GM21717 (cell line): ENCODE measurements at regions not wholly inside any gene's neighbourhood (a gene's known extent, or its start where the extent isn't known, plus 50 kb on each side); places are given as distances from the start of the nearest gene placed in this dataset.

Experiments
- ATAC-seq: cut with Tn5 transposase; IDR thresholded peaks from one replicate; pipeline ENCODE4 v1.9.1; 2021; ENCODE audit warnings: mild to moderate bottlenecking, moderate library complexity; ENCODE audit not compliant: unreplicated experiment

DNA sequence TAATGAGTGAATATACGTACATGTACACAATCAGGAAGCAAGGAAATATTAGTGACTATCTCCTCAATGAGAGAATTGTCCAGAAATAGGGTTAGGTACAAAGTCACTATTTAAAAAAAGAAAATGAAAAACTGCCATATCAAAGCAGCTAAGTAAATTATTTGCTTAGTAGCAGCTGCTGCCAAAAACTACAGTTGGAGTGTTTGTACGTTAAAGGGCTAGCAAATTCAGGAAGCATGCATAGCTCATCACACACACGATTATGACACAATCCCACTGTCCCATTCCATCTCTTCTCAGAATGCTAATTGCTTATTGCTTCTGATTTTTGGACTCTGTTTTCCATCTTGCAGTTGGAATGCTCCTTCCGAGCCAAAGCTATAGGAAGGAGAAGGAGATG lies 2012.5 kb upstream of the LRRTM1 start:
- no peak for ATAC-seq

DNA sequence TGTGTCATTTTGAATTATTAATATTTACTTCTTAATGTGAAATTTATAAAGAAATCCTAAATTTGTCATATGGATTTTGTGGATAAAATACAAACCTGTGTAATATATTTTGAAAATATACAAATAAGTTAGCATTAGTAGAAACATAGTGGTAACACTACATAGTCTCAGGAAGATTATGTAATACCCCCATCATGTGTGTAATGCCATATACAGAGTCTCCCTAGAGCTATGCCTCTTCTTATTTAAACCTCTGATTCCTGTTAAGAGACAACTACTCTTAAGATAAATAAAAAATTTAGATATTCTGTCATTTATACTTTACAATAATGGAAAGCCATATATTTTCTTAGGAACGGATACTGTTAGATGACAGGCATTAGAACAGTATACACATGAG lies 2012.0 kb upstream of the LRRTM1 start:
- no peak for ATAC-seq

DNA sequence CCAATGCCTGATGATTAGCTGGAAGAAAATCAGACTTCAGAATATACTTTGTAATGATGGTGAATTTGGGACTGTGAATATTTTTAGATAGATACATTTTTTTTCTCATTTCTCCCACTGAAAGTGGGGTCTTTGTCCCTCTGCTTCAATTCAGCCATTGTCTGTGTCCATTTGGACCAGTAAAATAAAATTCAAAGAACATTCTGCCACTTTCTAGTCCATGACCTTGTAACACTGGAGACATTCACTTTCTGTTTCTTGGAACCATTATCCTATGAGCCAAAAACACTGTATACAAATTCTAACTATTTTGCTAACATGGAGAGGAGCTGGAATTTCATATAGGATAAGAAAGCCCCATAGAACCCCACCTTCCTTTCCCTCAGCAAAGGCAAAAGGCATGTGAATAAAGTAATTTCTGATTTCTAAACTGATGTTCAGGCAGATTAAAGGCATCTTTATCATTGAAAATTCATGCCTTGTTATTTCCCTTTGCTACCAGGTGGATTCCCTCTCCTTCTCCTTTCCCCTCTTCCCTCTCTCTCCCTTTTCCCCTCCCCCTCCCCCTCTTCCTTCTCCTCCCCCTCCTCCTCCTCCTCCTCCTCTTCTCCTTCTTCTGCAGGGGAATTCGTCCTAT lies 2010.4 kb upstream of the LRRTM1 start:
- no peak for ATAC-seq

DNA sequence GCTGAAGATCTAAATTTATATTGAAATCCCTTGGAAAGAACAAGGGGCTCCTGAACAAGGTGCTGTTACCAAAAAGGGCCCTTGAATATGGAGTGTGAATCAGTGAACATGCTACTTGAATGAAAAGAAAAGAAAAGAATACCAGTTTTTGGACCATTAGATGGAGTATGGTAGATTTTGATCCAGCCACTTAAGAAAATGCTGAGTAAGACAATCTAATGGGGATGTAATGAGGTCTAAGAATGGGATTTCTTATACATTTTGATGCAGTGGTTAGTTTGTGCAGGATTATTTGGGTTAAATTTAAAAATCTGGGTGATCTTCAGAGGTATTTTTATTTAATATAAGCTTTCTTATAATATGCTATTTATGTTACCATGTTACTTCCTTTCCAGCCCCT lies 2003.0 kb upstream of the LRRTM1 start:
- no peak for ATAC-seq

DNA sequence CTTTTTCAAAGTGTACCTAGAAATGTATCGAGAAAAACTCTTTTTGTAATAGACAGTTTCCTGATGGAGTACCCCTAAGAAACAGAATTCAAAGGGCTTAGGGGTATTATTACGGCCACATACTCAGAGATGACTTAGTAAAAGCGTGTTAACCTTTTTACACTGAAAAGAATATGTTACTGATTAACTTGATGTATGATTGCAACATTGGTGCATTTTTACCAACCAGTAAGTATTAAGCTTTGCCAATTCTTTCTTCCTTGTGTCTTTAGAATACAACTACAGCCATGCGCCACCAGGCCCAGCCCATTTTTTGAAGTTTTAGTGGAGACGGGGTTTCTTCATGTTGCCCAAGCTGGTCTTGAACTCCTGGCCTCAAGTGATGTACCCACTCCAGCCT lies 1997.0 kb upstream of the LRRTM1 start:
- ATAC-seq: no peak

DNA sequence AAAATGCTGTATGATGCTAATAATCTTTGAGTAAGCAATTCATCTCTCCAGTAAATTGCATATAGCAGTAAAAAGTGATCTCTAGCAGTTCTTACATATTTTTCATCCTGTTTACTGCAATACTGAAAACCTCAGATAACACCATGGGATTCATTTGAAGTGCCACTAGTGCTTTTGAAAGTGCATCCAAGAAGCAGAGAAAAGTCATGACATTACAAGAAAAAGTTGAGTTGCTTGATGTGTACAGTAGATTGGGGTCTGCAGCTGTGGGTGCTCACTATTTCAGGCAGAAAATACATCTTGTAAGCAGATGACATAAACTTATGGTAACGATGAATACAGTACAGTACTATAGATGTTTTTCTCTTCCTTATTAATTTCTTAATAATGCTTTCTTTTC lies 1984.9 kb upstream of the LRRTM1 start:
- no peak for ATAC-seq

DNA sequence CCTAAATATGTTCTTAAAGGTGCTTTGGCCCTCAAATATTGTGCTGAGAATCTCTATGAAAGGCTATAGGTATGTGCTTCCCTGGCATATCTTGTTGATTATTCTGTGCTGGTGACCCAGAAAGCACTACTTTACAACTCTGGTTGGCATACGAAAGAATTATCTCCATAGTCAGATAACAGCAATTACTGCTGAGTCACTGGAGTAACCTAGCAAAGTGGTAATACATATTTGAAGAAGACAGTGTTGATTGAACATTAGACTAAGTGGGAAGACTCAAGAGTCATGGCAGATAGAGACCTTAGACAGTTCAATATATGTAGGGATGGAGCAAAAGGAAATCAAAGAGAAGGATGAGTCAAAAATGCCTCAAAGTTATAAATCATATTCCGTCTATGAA lies 1978.5 kb upstream of the LRRTM1 start:
- no peak for ATAC-seq

DNA sequence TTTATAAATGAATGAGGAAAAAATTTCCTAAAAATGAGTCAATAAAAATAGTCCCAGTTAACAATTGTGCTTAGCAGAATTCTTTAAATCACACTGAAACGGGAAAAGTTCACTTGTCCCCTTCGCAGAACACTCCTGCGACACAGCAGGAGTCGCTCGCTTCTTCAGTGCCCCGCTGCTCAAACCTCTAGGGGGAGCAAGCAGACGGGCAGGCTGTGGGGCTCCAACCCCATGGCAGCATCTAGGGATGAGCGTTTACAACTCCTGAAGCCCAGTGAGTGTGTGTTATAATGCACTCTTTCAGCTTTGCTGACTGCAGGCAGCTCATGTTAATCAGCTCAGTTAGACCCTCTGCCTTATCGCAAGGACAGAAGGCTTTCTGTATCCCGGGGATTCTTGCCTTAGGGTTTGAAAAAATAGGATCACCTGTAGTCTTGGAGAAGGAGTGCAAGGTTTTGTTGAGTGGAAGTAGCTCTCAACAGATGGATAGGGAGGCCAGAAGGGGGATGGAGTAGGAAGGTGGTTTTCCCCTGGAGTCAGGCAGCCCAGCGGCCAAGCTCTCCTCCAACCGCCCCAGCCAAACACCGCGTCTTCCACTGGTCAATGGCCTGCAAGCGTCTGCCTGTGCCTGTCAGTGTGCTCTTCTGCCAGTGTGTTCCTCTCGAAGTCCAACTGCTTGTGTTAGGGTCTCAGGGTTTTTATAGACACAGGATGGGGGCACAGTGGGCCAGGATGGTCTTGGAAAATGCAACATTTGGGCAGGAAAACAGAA lies 1977.7 kb upstream of the LRRTM1 start:
- no peak for ATAC-seq

DNA sequence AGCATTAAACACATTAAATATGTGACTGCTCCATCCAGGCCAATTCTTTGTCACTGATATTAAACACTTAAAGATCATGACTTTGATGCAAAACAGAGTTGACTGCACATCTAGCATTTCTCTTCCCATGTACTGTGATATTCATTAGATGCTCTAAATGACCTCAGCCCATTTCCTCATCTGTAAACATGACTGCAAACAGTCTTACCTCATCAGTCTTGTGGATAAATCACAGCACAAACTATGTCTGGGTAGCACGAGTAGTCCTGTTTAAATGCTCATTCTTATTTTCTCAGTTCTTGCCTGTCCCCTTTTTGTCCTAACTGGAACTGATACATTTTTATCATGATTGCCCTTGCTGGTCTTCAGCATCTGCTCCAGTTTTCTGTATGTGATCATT lies 1974.8 kb upstream of the LRRTM1 start:
- ATAC-seq: no peak

DNA sequence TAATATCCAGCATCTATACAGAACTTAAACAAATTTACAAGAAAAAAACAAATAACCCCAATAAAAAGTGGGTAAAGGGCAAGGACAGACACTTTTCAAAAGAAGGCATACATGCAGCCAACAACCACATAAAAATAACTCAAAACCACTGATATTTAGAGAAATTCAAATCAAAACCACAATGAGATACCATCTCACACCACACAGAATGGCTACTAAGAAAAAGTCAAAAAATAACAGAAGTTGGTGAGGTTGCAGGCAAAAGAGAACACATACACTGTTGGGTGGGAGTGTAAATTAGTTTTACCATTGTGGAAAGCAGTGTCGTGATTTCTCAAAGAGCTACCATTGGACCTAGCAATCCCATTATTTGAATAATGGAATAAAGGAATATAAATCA lies 1973.9 kb upstream of the LRRTM1 start:
- no peak for ATAC-seq

DNA sequence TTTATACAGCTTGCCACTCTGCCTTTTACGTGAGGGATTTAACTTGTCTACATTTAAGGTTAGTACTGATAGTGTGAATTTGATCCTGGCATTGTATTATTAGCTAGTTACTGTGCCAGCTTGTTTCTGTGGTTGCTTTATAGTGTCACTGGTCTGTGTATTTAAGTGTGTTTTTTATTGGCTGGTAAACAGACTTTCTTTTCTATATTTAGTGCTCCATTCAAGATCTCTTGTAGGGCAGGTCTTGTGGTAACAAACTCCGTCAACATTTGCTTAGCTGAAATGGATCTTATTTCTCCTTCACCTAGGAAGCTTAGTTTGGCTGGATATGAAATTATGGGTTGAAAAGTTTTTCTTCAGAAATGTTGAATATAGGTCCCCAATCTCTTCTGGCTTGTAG lies 1971.0 kb upstream of the LRRTM1 start:
- ATAC-seq: no peak

DNA sequence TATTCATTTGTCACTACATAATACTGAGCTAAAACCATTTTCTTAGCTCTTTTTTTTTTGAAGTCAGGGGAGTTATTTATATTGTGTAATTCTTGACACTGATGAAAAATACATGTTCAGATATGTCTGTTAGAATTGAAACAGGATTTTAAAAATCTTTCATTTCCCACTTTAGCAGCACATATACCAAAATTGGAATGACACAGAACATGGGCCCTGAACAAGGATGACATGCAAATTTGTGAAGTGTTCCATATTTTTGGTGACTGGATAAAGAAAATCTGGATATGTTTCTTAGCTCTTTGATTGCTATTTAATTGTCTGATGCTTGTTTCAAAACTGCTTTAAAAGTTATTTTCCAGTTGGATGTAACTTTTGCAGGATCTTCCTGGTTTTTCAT lies 1963.9 kb upstream of the LRRTM1 start:
- ATAC-seq: no peak

DNA sequence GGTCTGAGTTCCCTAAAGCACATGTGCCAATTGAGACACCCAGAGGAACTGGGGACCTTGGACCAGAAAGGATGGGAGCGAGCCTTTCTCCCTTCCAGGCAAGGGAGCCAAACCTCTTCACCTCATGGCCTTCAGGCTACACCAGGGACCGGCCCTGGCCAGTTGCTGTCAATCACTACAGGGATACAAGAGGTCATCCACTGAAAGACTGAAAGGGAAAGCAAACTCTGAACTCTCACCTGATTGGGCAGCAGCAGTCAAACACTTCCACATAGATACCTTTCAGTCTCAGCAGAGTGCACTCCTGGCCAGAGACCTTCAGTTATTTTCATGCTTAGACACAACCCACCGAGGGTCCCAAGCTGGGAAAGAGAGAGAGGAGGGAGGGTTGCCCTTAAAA lies 1956.0 kb upstream of the LRRTM1 start:
- ATAC-seq: no peak

DNA sequence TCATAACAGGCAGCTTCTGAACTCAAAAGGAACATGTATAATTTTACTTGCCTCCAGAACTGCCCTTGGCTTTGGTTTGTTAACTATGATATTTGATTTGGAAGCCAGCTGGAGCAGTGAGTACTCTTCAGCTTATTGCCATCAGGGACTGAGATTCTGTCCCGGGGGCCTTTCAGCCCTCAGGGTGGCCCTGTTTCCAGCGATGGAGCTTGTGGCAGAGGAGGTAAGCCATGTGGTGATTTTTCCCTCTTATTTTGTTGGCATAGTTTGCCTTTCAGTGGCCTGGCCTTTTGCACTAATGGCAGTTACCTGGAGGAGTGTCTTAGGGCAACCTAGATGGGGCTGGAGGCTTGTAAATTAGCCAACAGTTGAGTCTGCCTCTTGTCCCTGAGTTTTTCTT lies 1955.0 kb upstream of the LRRTM1 start:
- no peak for ATAC-seq

DNA sequence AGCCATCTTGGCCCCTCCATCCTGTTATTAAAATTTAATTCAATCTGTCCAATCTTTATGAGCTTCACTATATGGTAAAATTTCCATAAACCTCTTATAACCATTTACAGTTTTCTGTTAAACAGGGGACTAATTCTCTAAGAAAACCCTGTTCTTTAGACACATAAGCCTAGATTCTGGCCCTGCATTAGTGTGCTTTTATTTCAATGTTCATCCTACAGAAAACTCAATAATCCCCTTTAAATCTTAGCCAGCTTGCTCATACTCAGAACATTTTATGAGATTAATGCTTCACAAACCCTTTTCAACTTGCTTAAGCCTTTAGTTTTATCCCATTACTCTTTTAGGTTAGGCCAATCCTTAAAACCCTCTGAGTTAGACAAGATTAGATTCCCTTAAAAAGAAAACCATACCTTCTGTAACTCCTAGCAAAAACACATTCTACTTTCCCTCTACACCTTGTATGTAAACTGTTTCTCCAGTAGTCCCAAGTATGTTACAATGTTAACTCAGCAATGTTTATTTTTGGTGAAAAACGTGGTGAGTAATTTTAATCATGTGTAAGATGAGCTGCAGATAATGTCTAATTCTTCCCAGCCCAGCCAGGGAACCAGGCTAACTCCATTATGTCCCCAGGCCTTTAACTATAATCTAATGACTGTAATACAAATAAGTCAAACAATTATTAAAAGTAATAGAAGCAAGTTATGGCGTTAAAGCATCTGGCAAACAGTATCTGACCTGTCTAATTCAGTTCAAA lies 1953.4 kb upstream of the LRRTM1 start:
- ATAC-seq: no peak

DNA sequence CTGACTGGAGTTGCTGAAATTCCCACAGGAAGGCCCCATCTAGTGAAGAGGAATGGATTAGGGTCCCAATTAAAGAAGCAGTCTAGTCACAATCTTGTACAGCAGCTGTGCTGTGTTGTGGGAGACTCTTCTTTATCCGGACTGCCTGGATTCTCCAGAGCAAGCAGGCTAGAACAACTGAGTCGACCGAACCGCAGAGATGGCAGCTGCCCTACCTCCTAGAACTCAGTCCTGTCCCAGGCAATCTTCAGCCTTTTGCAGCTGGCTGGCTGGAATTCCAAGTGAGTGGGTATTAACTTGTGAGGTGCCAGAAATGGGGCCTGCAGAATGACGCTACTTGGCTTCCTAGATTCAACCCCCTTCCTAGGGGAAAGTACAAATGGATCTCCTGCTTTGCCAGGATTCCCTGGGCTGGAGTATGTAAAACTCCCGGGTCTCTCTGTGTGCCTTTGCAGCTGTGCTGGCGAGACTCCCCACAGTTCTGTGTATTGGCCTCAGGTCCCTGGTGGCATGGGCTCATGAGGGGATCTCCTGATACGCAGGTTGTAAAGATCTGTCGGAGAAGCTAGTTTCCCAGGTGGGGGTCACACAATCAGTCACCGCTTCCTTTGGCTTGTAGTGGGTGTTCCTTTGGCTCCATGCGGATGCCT lies 1952.6 kb upstream of the LRRTM1 start:
- ATAC-seq: no peak

DNA sequence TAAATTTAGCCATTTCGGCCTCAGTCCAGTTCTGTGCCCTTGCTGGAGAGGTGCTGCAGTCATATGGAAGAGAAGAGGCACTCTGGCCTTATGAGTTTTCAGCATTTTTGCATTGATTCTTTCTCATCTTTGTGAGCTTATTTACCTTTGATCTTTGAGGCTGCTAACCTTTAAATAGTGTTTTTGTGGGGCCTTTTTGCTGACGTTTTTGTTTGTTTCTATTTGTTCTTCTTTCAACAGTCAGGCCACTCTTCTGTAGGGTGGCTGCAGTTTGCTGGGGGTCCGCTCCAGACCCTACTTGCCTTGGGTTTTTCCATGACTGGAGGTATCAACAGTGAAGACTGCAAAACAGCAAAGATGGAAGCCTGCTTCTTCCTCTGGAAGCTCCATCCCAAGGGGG lies 1951.7 kb upstream of the LRRTM1 start:
- no peak for ATAC-seq

DNA sequence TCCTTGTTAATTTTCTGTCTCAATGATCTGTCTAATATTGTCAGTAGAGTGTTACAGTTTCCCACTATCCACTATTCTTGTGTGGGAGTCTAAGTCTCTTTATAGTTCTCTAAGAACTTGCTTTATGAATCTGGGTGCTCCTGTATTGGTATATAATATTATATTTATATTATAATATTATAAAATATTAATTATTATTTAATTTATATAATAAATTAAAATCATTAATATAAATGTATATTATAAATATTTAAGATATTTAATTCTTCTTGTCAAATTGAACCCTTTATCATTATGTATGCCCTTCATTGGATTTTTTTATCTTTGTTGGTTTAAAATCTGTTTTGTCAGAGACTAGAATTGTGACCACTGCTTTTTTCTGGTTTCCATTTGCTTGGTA lies 1950.2 kb upstream of the LRRTM1 start:
- no peak for ATAC-seq

DNA sequence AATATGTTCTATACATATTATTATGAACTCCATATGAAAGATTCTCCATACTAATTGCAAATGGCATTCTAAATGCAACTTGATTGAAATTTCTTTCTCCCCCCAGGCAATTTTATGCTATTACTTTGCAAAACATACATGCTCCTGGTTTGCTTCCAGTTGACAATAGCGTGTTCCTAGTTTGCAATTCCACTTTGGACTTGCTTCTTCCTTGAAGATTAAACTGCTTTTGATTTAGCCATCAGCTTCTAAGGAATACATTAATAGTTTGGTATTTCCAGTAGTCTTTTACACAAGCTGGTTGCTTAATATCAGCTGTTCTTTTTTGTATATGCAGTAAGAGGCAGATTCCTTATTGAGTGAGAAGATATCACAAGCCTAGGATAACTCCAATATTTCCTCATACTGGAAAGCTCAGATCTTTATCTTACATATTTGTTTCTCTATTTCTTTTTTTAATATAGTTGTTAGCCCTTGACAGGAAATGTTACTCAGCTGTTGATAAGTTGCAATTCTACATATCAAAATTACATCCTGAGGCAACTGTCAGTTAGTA lies 1941.7 kb upstream of the LRRTM1 start:
- ATAC-seq: no peak

DNA sequence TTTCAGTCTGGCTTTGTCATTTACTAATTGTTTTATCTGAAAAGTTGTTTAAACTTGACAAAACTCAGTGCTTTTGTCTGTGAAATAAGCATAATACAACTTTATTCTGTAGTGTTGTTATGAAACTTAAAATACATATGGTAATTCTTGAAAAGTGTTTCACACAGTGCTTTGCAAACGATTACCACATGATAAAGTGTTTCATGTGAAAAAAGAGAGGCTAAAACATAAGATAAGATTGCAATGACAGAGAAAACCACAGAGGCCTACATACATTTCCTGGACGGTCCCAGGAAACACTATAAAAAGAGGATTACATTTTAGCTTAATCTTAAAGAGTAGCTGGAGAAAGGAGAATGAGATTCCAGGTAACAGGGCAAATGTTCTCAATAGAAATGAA lies 1934.6 kb upstream of the LRRTM1 start:
- ATAC-seq: no peak

DNA sequence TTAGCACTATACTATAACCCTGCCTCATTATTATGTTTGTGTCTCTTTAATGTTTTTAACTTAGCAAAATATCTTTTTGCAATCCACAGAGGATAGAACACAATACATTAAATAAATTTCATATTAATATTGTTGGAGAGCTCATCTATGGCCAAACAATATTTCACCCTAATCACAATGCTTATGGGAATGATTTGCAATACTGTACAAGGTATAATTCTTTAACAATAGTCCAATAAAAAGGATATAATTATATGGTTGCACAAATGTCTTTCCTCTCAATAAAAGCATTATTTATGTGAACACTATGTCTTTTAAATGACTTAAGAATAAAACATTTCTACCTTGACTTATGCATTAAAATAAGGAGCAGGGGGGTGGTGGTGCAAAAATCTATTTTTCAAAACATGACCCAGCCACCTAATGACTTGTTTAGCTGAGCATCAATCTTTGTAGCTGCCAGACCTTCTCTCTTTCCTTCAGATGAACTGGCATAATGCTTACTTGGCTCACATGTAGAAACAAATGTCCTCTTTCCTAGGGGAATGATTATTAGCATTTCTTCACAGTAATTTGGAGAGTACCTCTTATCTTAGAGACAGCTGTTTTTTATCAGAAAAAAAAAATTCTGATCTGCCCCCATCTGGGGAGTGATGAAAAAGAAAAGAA lies 1933.6 kb upstream of the LRRTM1 start:
- no peak for ATAC-seq
